Uterus (tissue), 2 donors: ENCODE measurements at regions not wholly inside any gene's neighbourhood (a gene's known extent, or its start where the extent isn't known, plus 50 kb on each side); places are given as distances from the start of the nearest gene placed in this dataset.
"Not testable (repeated sequence)": the region's sequence is repeated elsewhere in the genome, so short reads cannot be mapped to it uniquely, and the experiment has no call there.

Source experiments
- POLR2A ChIP-seq, 2 donors: fragments of 450-650 bp; IDR thresholded peaks; one replicate each; pipeline ENCODE4 v1.6.1; 2016; ENCODE audit warnings: antibody characterized with exemption in 2 of 2, mild to moderate bottlenecking in 1 of 2, moderate library complexity in 1 of 2
- TF ChIP-seq, protein P1 (sequence below), 4 experiments: fragments of 200-600 bp in 2 of 4; fragments of 450-650 bp in 2 of 4; sonication (generic) in 2 of 4; IDR thresholded peaks; one replicate each; pipeline ENCODE4 v1.5.1; 2016 to 2019; ENCODE audit warnings: antibody characterized with exemption in 4 of 4, mild to moderate bottlenecking in 2 of 4, moderate library complexity in 1 of 4

- TF ChIP-seq, protein P1, sequence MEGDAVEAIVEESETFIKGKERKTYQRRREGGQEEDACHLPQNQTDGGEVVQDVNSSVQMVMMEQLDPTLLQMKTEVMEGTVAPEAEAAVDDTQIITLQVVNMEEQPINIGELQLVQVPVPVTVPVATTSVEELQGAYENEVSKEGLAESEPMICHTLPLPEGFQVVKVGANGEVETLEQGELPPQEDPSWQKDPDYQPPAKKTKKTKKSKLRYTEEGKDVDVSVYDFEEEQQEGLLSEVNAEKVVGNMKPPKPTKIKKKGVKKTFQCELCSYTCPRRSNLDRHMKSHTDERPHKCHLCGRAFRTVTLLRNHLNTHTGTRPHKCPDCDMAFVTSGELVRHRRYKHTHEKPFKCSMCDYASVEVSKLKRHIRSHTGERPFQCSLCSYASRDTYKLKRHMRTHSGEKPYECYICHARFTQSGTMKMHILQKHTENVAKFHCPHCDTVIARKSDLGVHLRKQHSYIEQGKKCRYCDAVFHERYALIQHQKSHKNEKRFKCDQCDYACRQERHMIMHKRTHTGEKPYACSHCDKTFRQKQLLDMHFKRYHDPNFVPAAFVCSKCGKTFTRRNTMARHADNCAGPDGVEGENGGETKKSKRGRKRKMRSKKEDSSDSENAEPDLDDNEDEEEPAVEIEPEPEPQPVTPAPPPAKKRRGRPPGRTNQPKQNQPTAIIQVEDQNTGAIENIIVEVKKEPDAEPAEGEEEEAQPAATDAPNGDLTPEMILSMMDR (IDR thresholded peaks at IDR 0.05) = not testable (repeated sequence)
- TF ChIP-seq POLR2A (IDR thresholded peaks at IDR 0.05) = not testable (repeated sequence)
Observed at GRCh38 chr1:38493306-38493705, 366.3 kb downstream of the RRAGC start.
